Keratinocyte (primary cell): ENCODE measurements at regions not wholly inside any gene's neighbourhood (a gene's known extent, or its start where the extent isn't known, plus 50 kb on each side); places are given as distances from the start of the nearest gene placed in this dataset.

ENCODE experiments used
- DNase-seq: peaks from one replicate; pipeline ENCODE4 v3.0.0-alpha.2; 2011; ENCODE audit warnings: low read depth, missing footprints, low spot score
- FAIRE-seq: peaks from 2 replicates; lab custom pipeline; 2011; peaks lifted over from hg19 to GRCh38; lab: Jason Lieb, UNC
- H2AFZ ChIP-seq: 2 replicates; pipeline ENCODE4 v1.6.0; 2012; ENCODE audit warnings: low read length, control low read depth, inconsistent platforms; ENCODE audit not compliant: control insufficient read depth
- H3K27ac ChIP-seq: 2 replicates; pipeline ENCODE4 v1.5.1; 2011; ENCODE audit warnings: low read length; ENCODE audit not compliant: control insufficient read depth, insufficient read depth
- H3K27me3 ChIP-seq: 3 replicates; pipeline ENCODE4 v1.6.0; 2011; ENCODE audit warnings: low read length; ENCODE audit not compliant: control insufficient read depth, insufficient read depth; ENCODE audit errors: extremely low read depth
- H3K36me3 ChIP-seq, 2 experiments: 2 replicates in 1 of 2; 3 replicates in 1 of 2; pipeline ENCODE4 v1.5.1; 2011; ENCODE audit warnings: low read length in 2 of 2, mild to moderate bottlenecking in 1 of 2; ENCODE audit not compliant: control insufficient read depth in 2 of 2, insufficient read depth in 2 of 2; ENCODE audit errors: extremely low read depth in 1 of 2
- H3K4me1 ChIP-seq: 3 replicates; pipeline ENCODE4 v1.5.1; 2011; ENCODE audit warnings: low read length; ENCODE audit not compliant: control insufficient read depth, insufficient read depth; ENCODE audit errors: extremely low read depth
- H3K4me2 ChIP-seq: 3 replicates; pipeline ENCODE4 v1.6.0; 2011; ENCODE audit warnings: low read depth, low read length; ENCODE audit not compliant: control insufficient read depth, insufficient read depth; ENCODE audit errors: extremely low read depth
- H3K4me3 ChIP-seq, 3 experiments: fragments of 200-600 bp in 1 of 3; sonication (generic) in 1 of 3; 2 replicates in 2 of 3; 3 replicates in 1 of 3; pipeline ENCODE4 v1.5.1; 2011 to 2016; ENCODE audit warnings: low read length in 3 of 3, mild to moderate bottlenecking in 3 of 3, control low read depth in 2 of 3, inconsistent platforms in 1 of 3, low read depth in 1 of 3, mixed read lengths in 1 of 3, mixed run types in 1 of 3, moderate library complexity in 1 of 3; ENCODE audit not compliant: control insufficient read depth in 2 of 3, insufficient read depth in 2 of 3; ENCODE audit errors: extremely low read depth in 1 of 3
- H3K79me2 ChIP-seq: 2 replicates; pipeline ENCODE4 v1.6.0; 2012; ENCODE audit warnings: low read length; ENCODE audit not compliant: control insufficient read depth, insufficient read depth
- H3K9ac ChIP-seq: 3 replicates; pipeline ENCODE4 v1.6.0; 2011; ENCODE audit warnings: low read length; ENCODE audit not compliant: control insufficient read depth, insufficient read depth; ENCODE audit errors: extremely low read depth
- H3K9me1 ChIP-seq: 3 replicates; pipeline ENCODE4 v1.6.0; 2011; ENCODE audit warnings: low read length; ENCODE audit not compliant: control insufficient read depth, insufficient read depth; ENCODE audit errors: extremely low read depth
- H3K9me3 ChIP-seq: 2 replicates; pipeline ENCODE4 v1.5.1; 2012; ENCODE audit warnings: low read depth, low read length; ENCODE audit not compliant: control insufficient read depth
- H4K20me1 ChIP-seq: 3 replicates; pipeline ENCODE4 v1.6.0; 2011; ENCODE audit warnings: low read length; ENCODE audit not compliant: control insufficient read depth, insufficient read depth; ENCODE audit errors: extremely low read depth
- CTCF ChIP-seq, 3 experiments: IDR thresholded peaks in 1 of 3; conservative IDR thresholded peaks in 1 of 3; optimal IDR thresholded peaks in 1 of 3; 2 replicates in 2 of 3; 3 replicates in 1 of 3; pipeline versions ENCODE3 to v1.5.1; 2011; ENCODE audit warnings: low read length in 3 of 3, mild to moderate bottlenecking in 3 of 3, moderate library complexity in 2 of 3, control low read depth in 1 of 3, inconsistent platforms in 1 of 3; ENCODE audit not compliant: insufficient read depth in 2 of 3; ENCODE audit errors: extremely low read depth in 1 of 3
- EZH2 ChIP-seq: IDR thresholded peaks from one replicate; pipeline ENCODE4 v1.6.1; 2012; ENCODE audit warnings: inconsistent platforms, mild to moderate bottlenecking, low read length, moderate library complexity
- dilution Hi-C: fragments of 300-500 bp; cut with MboI; formaldehyde crosslinking; loops from one replicate; pipeline ENCODE4 v1.7.0; 2020; ENCODE audit warnings: low sequenced_read_pairs; ENCODE audit not compliant: extremely low pct_ligation_motif_present

DNA sequence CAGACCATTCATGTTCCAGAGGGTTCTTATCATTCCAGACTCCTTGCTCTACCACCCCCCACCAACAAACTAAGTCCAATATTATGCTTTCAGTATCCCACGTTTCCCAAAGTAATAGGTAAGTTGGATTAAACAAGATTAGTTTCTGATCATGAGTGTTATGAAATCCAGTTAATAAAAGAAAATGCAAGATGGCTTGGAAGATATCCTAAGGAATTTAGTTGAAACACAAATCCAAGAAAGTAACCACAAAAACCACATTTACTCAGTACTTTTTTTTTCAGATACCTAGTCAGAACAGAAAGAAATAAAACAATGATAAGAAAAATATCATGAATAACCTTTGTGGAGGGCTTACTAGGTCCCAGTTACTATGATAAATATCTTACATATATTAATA is 119.4 kb upstream of the MIR17HG start:
- FAIRE-seq (no peak), DNase-seq (no peak)
- Histone ChIP-seq H3K27me3 (no peaks in the 10 kb centered on the region), H3K4me3 (no peak overlapping the region), H4K20me1 (no peaks in the 10 kb centered on the region), H3K9me3 (no peaks in the 10 kb centered on the region), H3K27ac (no peak overlapping the region), H3K4me2 (no peak overlapping the region), H3K4me1 (no peaks in the 10 kb centered on the region), H3K79me2 (no peaks in the 10 kb centered on the region), H2AFZ (no peak overlapping the region), H3K9ac (no peak overlapping the region), H3K36me3 (no peaks in the 10 kb centered on the region), H3K9me1 (no peaks in the 10 kb centered on the region)
- TF ChIP-seq EZH2 (no peak), CTCF (optimal IDR thresholded peaks at IDR 0.05 in 1 of 3, IDR thresholded peaks at IDR 0.05 in 1 of 3, conservative IDR thresholded peaks at IDR 0.05 in 1 of 3; ENCODE audit: extremely low read depth in 1 of 3, insufficient read depth in 2 of 3, low read length in 3 of 3) (no peak)
- dilution Hi-C loops, result no loop called here

- TF ChIP-seq EZH2, result no peak
- TF ChIP-seq CTCF (optimal IDR thresholded peaks at IDR 0.05 in 1 of 3, IDR thresholded peaks at IDR 0.05 in 1 of 3, conservative IDR thresholded peaks at IDR 0.05 in 1 of 3; ENCODE audit: extremely low read depth in 1 of 3, insufficient read depth in 2 of 3, low read length in 3 of 3), result no peak
- H3K27me3 ChIP-seq, result no peaks in the 10 kb centered on the region
- no peaks in the 10 kb centered on the region for H3K4me1 ChIP-seq
- H3K9me1 ChIP-seq, result no peaks in the 10 kb centered on the region
- no peaks in the 10 kb centered on the region for H3K9me3 ChIP-seq
- no peaks in the 10 kb centered on the region for H4K20me1 ChIP-seq
- FAIRE-seq (no peak), DNase-seq (no peak)
- no peak overlapping the region for H3K4me3 ChIP-seq
- no peak overlapping the region for H3K27ac ChIP-seq
- dilution Hi-C loops, result no loop called here
- no peaks in the 10 kb centered on the region for H3K36me3 ChIP-seq
- H3K9ac ChIP-seq, result no peak overlapping the region
- H2AFZ ChIP-seq, result no peak overlapping the region
- no peak overlapping the region for H3K4me2 ChIP-seq
- H3K79me2 ChIP-seq, result no peaks in the 10 kb centered on the region
These were observed 118.5 kb upstream of the MIR17HG start for GRCh38 chr13:91228940-91229339.
